HepG2 (cell line): ENCODE measurements at regions not wholly inside any gene's neighbourhood (a gene's known extent, or its start where the extent isn't known, plus 50 kb on each side); places are given as distances from the start of the nearest gene placed in this dataset.

Experiments used
- ATAC-seq: fragments of 200-7000 bp; cut with Tn5 transposase; 3 replicates; pipeline ENCODE4 v1.9.1; 2020; ENCODE audit warnings: mild to moderate bottlenecking, moderate library complexity
- BruUV-seq: library from RNA; stranded (reverse); fragments of 400-500 nt; replicated peaks from 2 replicates; lab custom pipeline; 2021; lab: Mats Ljungman, UMichigan
- CTCF ChIA-PET: fragments of 300-600 bp; formaldehyde crosslinking; extraction: SDS; loops from one replicate; lab custom pipeline; 2021; ENCODE audit warnings: low total read pairs, inconsistent platforms, low intra/inter-chr PET ratio; lab: Yijun Ruan, JAX
- POLR2A ChIA-PET: fragments of 350-600 bp; sonication (Branson Sonifier 250); formaldehyde crosslinking; loops from one replicate; lab custom pipeline; 2020; ENCODE audit warnings: antibody characterized with exemption, inconsistent platforms; lab: Yijun Ruan, JAX
- DNase-seq: peaks from one replicate; pipeline ENCODE4 v3.0.0-alpha.2; 2015; ENCODE audit warnings: low spot score
- FAIRE-seq: peaks from 3 replicates; lab custom pipeline; 2011; peaks lifted over from hg19 to GRCh38; lab: Jason Lieb, UNC
- H2AFZ ChIP-seq: one replicate; pipeline ENCODE4 v1.6.1; 2011; ENCODE audit warnings: low read length, inconsistent platforms
- H3K27ac ChIP-seq: fragments of 300-600 bp; 3 replicates; pipeline ENCODE4 v1.8.0; 2011; ENCODE audit warnings: mixed run types, mild to moderate bottlenecking, mixed read lengths, low read length, inconsistent platforms; ENCODE audit not compliant: insufficient read depth; ENCODE audit errors: extremely low read length
- H3K27me3 ChIP-seq, 2 experiments: fragments of 200-600 bp in 1 of 2; 2 replicates in 1 of 2; 3 replicates in 1 of 2; pipeline versions ENCODE4 v1.6.0 to v1.8.0; 2011; ENCODE audit warnings: low read length in 2 of 2, mild to moderate bottlenecking in 2 of 2, moderate library complexity in 2 of 2, inconsistent platforms in 1 of 2; ENCODE audit not compliant: insufficient read depth in 2 of 2, control insufficient read depth in 1 of 2
- H3K36me3 ChIP-seq, 2 experiments: fragments of 200-600 bp in 1 of 2; replicated peaks in 1 of 2; 2 replicates in 1 of 2; 3 replicates in 1 of 2; pipeline versions ENCODE4 v1.5.1 to v1.8.0; 2011; ENCODE audit warnings: low read length in 2 of 2, inconsistent platforms in 1 of 2; ENCODE audit not compliant: insufficient read depth in 2 of 2, control insufficient read depth in 1 of 2
- H3K4me1 ChIP-seq: 2 replicates; pipeline ENCODE4 v1.5.1; 2012; ENCODE audit warnings: low read length, inconsistent platforms; ENCODE audit not compliant: insufficient read depth
- H3K4me2 ChIP-seq: 2 replicates; pipeline ENCODE4 v1.6.0; 2011; ENCODE audit warnings: low read depth, low read length, inconsistent platforms
- H3K4me3 ChIP-seq, 3 experiments: fragments of 200-600 bp in 1 of 3; sonication (generic), shearing (Covaris generic) in 1 of 3; replicated peaks in 1 of 3; 2 replicates each; pipeline ENCODE4 v1.5.1; 2011 to 2016; ENCODE audit warnings: low read length in 3 of 3, inconsistent platforms in 2 of 3, low read depth in 2 of 3, mild to moderate bottlenecking in 2 of 3, control low read depth in 1 of 3, mixed read lengths in 1 of 3; ENCODE audit not compliant: insufficient read depth in 1 of 3
- H3K79me2 ChIP-seq: one replicate; pipeline ENCODE4 v1.6.1; 2011; ENCODE audit warnings: low read length, inconsistent platforms; ENCODE audit not compliant: insufficient read depth
- H3K9ac ChIP-seq: 2 replicates; pipeline ENCODE4 v1.6.0; 2011; ENCODE audit warnings: mild to moderate bottlenecking, low read depth, low read length, inconsistent platforms; ENCODE audit not compliant: insufficient read depth
- H3K9me3 ChIP-seq: 2 replicates; pipeline ENCODE4 v1.5.1; 2012; ENCODE audit warnings: mild to moderate bottlenecking, low read length
- H4K20me1 ChIP-seq: 2 replicates; pipeline ENCODE4 v1.6.0; 2011; ENCODE audit warnings: inconsistent platforms, mild to moderate bottlenecking, low read length, moderate library complexity; ENCODE audit not compliant: insufficient read depth
- HNF4G ChIP-seq, 2 experiments: sonication (generic) in 1 of 2; formaldehyde crosslinking in 1 of 2; IDR thresholded peaks; 2 replicates each; pipeline versions ENCODE4 v1.4.0 to v1.6.1; 2011 to 2020; ENCODE audit warnings: borderline replicate concordance in 2 of 2, low read depth in 2 of 2, mild to moderate bottlenecking in 2 of 2, low read length in 1 of 2, missing genetic modification reagents in 1 of 2, moderate library complexity in 1 of 2
- HNRNPL ChIP-seq: fragments of 200-400 bp; formaldehyde crosslinking; IDR thresholded peaks from 2 replicates; pipeline ENCODE4 v1.6.1; 2017; ENCODE audit warnings: mild to moderate bottlenecking, low read depth, low read length
- ISX ChIP-seq: sonication (generic); formaldehyde crosslinking; conservative IDR thresholded peaks from 2 replicates; pipeline ENCODE4 v1.5.0; 2020; ENCODE audit warnings: missing genetic modification reagents
- MEF2D ChIP-seq: sonication (generic); formaldehyde crosslinking; IDR thresholded peaks from 2 replicates; pipeline ENCODE4 v1.5.1; 2020; ENCODE audit warnings: mild to moderate bottlenecking, missing genetic modification reagents
- NFATC3 ChIP-seq: sonication (generic); formaldehyde crosslinking; IDR thresholded peaks from 2 replicates; pipeline ENCODE4 v1.5.1; 2020; ENCODE audit warnings: mild to moderate bottlenecking, missing genetic modification reagents
- NR2F1 ChIP-seq, 2 experiments: fragments of 450-650 bp in 1 of 2; formaldehyde crosslinking in 1 of 2; IDR thresholded peaks; 2 replicates each; pipeline versions ENCODE4 v1.5.0 to v1.6.1; 2016 to 2020; ENCODE audit warnings: mild to moderate bottlenecking in 1 of 2, missing compliant biosample characterization in 1 of 2, missing genetic modification reagents in 1 of 2, moderate library complexity in 1 of 2
- ZNF33A ChIP-seq: sonication (generic); formaldehyde crosslinking; IDR thresholded peaks from 2 replicates; pipeline ENCODE4 v1.5.1; 2020; ENCODE audit warnings: missing genetic modification reagents, mild to moderate bottlenecking, moderate library complexity, borderline replicate concordance
- ZNF556 ChIP-seq: sonication (generic); formaldehyde crosslinking; IDR thresholded peaks from 2 replicates; pipeline ENCODE4 v1.4.0; 2020; ENCODE audit warnings: mild to moderate bottlenecking, missing genetic modification reagents, borderline replicate concordance
- WGBS: methylation state at CpG from one replicate; pipeline ENCODE4 v1.1.6; 2017; ENCODE audit warnings: low lambda C conversion rate; 5-methylcytosine and 5-hydroxymethylcytosine counted together
- in situ Hi-C: cut with HindIII; loops from 2 replicates; pipeline ENCODE4 v1.10.0; 2017; ENCODE audit warnings: low pct_unique_long_range_greater_than_20kb; ENCODE audit not compliant: extremely low pct_ligation_motif_present
- intact Hi-C: fragments of 100-400 bp; cut with micrococcal nuclease; formaldehyde crosslinking; loops from one replicate; pipeline ENCODE4 v1.10.0; 2022; ENCODE audit not compliant: unreplicated experiment
- TF ChIP-seq, protein P1 (sequence below): sonication (generic); formaldehyde crosslinking; IDR thresholded peaks from 2 replicates; pipeline ENCODE4 v1.4.0; 2020; ENCODE audit warnings: missing genetic modification reagents

DNA sequence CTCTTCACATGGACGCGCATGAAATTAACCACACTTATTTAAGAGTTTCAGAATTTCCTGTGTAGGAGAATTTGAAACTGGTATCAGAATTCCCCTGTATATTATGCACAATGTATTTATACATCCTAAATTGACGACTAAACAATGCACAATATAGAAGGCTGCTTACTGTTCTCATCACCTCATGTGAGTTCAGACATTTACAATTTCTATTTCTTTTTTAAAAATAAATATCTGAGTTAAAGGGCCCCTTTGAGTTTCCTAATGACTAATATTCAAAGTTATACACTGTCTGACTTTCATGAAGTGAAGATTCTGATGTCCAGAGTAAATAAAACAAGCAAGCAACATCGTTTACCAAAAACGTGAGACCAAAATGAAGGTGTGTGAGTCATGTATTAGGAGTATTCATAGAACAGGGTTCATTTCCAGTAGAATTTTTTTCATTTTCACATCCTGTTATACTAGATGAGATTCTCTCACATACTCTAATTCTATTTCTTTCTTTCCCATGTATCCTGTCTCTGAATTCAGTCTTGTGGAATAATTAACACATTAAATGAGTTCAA lies 406.2 kb downstream of the NUP35 start:
- H3K4me1 ChIP-seq, result no peaks in the 10 kb centered on the region
- POLR2A ChIA-PET, result no interaction called here
- in situ Hi-C loops, result no loop called here
- no peak overlapping the region for H3K27ac ChIP-seq
- DNase-seq (no peak), FAIRE-seq (no peak), ATAC-seq (no peak)
- no peaks in the 10 kb centered on the region for H4K20me1 ChIP-seq
- no peak overlapping the region for H3K9ac ChIP-seq
- BruUV-seq, result no TSS peak
- no peaks in the 10 kb centered on the region for H3K27me3 ChIP-seq
- H3K9me3 ChIP-seq, result no peaks in the 10 kb centered on the region
- intact Hi-C loops, result no loop called here
- 33% methylated on average over 5 of the region's 5 CpGs for WGBS
- no peak overlapping the region for H3K4me3 ChIP-seq
- CTCF ChIA-PET, result no interaction called here
- H3K4me2 ChIP-seq, result no peak overlapping the region
- TF ChIP-seq, protein P1, sequence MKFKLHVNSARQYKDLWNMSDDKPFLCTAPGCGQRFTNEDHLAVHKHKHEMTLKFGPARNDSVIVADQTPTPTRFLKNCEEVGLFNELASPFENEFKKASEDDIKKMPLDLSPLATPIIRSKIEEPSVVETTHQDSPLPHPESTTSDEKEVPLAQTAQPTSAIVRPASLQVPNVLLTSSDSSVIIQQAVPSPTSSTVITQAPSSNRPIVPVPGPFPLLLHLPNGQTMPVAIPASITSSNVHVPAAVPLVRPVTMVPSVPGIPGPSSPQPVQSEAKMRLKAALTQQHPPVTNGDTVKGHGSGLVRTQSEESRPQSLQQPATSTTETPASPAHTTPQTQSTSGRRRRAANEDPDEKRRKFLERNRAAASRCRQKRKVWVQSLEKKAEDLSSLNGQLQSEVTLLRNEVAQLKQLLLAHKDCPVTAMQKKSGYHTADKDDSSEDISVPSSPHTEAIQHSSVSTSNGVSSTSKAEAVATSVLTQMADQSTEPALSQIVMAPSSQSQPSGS (CRISPR knock-in tag), result no peak
- TF ChIP-seq HNF4G (IDR thresholded peaks at IDR 0.05; ENCODE audit: borderline replicate concordance, low read depth, low read length), result no peak
- no peak for TF ChIP-seq HNF4G (CRISPR knock-in tag; IDR thresholded peaks at IDR 0.05; ENCODE audit: borderline replicate concordance, low read depth)
- no peak for TF ChIP-seq ISX (CRISPR knock-in tag)
- TF ChIP-seq ZNF33A (CRISPR knock-in tag), result no peak
- TF ChIP-seq NR2F1 (CRISPR knock-in tag; IDR thresholded peaks at IDR 0.05), result no peak
- TF ChIP-seq NFATC3 (CRISPR knock-in tag), result no peak
- no peak for TF ChIP-seq HNRNPL
- no peak for TF ChIP-seq MEF2D
- TF ChIP-seq ZNF556 (CRISPR knock-in tag), result no peak
- no peaks in the 10 kb centered on the region for H3K36me3 ChIP-seq
- H3K79me2 ChIP-seq, result no peaks in the 10 kb centered on the region
- no peak overlapping the region for H2AFZ ChIP-seq
